ENCODE measurements at regions not wholly inside any gene's neighbourhood (a gene's known extent, or its start where the extent isn't known, plus 50 kb on each side); places are given as distances from the start of the nearest gene placed in this dataset.

DNA sequence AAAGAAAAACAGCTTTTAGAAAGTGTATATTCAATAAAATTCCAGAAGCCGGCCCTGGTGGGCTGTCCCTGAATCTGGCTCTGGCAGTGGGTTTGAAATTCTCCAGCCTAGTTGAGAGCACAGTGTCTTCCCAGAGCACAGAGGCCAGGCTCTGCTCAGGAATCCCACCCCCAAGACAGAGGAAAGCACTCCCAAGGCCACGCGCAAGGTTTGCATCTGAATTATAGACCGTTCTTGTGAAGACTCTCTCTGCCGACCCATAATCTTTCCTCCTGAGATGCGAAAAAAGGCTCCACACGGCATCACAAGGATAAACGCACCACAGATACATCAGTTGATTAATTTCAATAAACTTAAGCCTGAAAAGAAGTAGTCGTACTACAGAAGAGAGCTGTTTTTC, 342.2 kb downstream of the CMPK2 start:
- TF ChIP-seq, protein P1, sequence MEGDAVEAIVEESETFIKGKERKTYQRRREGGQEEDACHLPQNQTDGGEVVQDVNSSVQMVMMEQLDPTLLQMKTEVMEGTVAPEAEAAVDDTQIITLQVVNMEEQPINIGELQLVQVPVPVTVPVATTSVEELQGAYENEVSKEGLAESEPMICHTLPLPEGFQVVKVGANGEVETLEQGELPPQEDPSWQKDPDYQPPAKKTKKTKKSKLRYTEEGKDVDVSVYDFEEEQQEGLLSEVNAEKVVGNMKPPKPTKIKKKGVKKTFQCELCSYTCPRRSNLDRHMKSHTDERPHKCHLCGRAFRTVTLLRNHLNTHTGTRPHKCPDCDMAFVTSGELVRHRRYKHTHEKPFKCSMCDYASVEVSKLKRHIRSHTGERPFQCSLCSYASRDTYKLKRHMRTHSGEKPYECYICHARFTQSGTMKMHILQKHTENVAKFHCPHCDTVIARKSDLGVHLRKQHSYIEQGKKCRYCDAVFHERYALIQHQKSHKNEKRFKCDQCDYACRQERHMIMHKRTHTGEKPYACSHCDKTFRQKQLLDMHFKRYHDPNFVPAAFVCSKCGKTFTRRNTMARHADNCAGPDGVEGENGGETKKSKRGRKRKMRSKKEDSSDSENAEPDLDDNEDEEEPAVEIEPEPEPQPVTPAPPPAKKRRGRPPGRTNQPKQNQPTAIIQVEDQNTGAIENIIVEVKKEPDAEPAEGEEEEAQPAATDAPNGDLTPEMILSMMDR (IDR thresholded peaks at IDR 0.05), result no peak
- TF ChIP-seq POLR2AphosphoS5 (IDR thresholded peaks at IDR 0.05) (no peak), POLR2A (IDR thresholded peaks at IDR 0.05) (no peak), EP300 (IDR thresholded peaks at IDR 0.05) (no peak)
